ENCODE measurements at regions not wholly inside any gene's neighbourhood (a gene's known extent, or its start where the extent isn't known, plus 50 kb on each side); places are given as distances from the start of the nearest gene placed in this dataset.

DNA sequence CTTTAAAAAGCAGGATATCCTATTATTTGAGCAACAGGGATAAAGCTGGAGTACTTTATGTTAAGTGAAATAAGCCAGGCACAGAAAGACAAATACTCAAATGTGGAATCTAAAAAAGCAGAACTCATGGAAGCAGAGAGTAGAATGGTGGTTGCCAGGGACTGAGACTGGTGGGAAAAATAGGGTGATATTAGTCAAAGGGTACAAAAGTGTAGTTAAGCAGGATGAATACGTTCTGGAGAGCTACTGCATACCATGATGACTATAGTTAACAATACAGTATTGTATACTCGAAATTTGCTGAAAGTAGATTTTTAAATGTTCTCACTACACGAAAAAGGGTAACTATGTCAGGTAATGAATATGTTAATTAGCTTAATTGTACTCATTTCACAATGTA is 125.5 kb upstream of the VSTM2A start:
- intact Hi-C loops (cut with DNase I): no loop called here
- Histone ChIP-seq H3K27ac (no peak overlapping the region), H3K4me1 (replicated peaks in 1 of 2) (no peaks in the 10 kb centered on the region), H3K36me3 (replicated peaks in 1 of 2) (no peaks in the 10 kb centered on the region), H3K4me3 (no peak overlapping the region), H3K27me3 (no peaks in the 10 kb centered on the region), H3K9me3 (replicated peaks in 1 of 3) (no peaks in the 10 kb centered on the region)
- no peak for DNase-seq
- WGBS, 4 donors: 44 to 62% (median 54%) methylated on average over 3 of the region's 3 CpGs
- TF ChIP-seq, protein P1, sequence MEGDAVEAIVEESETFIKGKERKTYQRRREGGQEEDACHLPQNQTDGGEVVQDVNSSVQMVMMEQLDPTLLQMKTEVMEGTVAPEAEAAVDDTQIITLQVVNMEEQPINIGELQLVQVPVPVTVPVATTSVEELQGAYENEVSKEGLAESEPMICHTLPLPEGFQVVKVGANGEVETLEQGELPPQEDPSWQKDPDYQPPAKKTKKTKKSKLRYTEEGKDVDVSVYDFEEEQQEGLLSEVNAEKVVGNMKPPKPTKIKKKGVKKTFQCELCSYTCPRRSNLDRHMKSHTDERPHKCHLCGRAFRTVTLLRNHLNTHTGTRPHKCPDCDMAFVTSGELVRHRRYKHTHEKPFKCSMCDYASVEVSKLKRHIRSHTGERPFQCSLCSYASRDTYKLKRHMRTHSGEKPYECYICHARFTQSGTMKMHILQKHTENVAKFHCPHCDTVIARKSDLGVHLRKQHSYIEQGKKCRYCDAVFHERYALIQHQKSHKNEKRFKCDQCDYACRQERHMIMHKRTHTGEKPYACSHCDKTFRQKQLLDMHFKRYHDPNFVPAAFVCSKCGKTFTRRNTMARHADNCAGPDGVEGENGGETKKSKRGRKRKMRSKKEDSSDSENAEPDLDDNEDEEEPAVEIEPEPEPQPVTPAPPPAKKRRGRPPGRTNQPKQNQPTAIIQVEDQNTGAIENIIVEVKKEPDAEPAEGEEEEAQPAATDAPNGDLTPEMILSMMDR (IDR thresholded peaks at IDR 0.05): no peak
- no peak for TF ChIP-seq POLR2A (IDR thresholded peaks at IDR 0.05)

DNA sequence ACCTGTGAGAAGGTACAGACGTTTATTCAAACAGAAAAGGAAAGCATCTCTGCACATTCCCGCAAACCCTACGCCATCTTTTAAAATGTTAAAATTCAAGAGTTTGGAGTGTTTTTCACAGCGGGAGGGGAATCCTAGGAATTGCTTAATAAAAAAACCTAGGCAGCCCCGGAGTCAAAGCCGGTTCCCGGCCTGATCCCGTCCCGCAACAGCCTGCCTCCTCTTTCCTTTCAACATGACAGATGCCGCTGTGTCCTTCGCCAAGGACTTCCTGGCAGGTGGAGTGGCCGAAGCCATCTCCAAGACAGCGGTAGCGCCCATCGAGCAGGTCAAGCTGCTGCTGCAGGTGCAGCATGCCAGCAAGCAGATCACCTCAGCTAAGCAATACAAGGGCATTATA is 123.0 kb upstream of the VSTM2A start:
- H3K4me3 ChIP-seq: no peak overlapping the region
- no peak overlapping the region for H3K27ac ChIP-seq
- no peaks in the 10 kb centered on the region for H3K9me3 ChIP-seq (replicated peaks in 1 of 3)
- no peaks in the 10 kb centered on the region for H3K36me3 ChIP-seq (replicated peaks in 1 of 2)
- no peak for TF ChIP-seq POLR2A (IDR thresholded peaks at IDR 0.05)
- TF ChIP-seq, protein P1 (IDR thresholded peaks at IDR 0.05): no peak
- intact Hi-C loops (cut with DNase I): no loop called here
- DNase-seq: no peak
- H3K4me1 ChIP-seq (replicated peaks in 1 of 2): no peaks in the 10 kb centered on the region
- WGBS, 4 donors: 79 to 88% (median 84%) methylated on average over 15 of the region's 15 CpGs
- no peaks in the 10 kb centered on the region for H3K27me3 ChIP-seq

DNA sequence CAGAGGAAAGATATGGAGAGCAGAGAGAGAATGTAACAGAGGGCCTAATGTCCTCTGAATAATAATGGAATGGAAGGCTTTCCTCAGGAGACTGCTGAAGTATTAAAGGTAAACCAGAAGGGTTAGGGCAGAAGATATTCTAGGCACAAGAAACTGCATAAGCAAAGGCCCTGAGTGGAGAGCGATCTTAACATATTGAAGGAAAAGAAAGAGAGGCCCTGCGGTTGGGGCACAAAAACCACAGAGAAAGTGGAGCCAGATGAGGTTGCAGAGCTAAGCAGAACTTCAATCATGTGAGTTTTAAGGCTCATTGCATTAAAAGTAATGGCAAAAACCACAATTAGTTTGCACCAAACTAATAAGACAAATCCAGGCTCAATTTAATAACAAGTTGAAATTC is 115.8 kb upstream of the VSTM2A start:
- Histone ChIP-seq H3K4me1 (replicated peaks in 1 of 2) (no peaks in the 10 kb centered on the region), H3K36me3 (replicated peaks in 1 of 2) (no peaks in the 10 kb centered on the region), H3K9me3 (replicated peaks in 1 of 3) (no peaks in the 10 kb centered on the region), H3K4me3 (no peak overlapping the region), H3K27me3 (no peaks in the 10 kb centered on the region), H3K27ac (no peak overlapping the region)
- WGBS, 4 donors: 68 to 85% (median 76%) methylated on average over 2 of the region's 2 CpGs
- intact Hi-C loops (cut with DNase I): no loop called here
- no peak for DNase-seq
- TF ChIP-seq, protein P1 (IDR thresholded peaks at IDR 0.05): no peak
- TF ChIP-seq POLR2A (IDR thresholded peaks at IDR 0.05): no peak

DNA sequence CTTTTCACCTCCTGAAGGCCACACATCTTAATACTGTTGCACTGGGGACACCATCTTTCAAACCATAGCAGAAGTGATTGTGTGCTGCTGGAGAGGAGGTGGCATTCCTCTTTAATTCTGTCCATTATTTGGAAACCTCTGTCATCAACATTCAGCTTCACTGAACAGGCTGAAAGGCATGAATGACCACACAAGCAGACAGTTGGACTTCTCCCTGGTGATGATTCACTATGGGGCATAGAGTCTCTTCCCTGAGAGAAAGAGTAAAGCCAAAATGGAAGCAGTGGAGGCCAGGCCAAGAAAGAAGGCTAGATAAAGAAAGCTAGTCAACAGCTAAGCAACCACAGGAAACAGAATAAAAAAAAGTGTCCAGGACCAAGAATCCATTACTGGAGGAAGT is 113.1 kb upstream of the VSTM2A start:
- intact Hi-C loops (cut with DNase I): no loop called here
- Histone ChIP-seq H3K27me3 (no peaks in the 10 kb centered on the region), H3K36me3 (replicated peaks in 1 of 2) (no peaks in the 10 kb centered on the region), H3K4me1 (replicated peaks in 1 of 2) (no peaks in the 10 kb centered on the region), H3K9me3 (replicated peaks in 1 of 3) (no peaks in the 10 kb centered on the region), H3K4me3 (no peak overlapping the region), H3K27ac (no peak overlapping the region)
- no peak for DNase-seq
- TF ChIP-seq, protein P1 (IDR thresholded peaks at IDR 0.05): no peak
- no peak for TF ChIP-seq POLR2A (IDR thresholded peaks at IDR 0.05)

All from adrenal gland (tissue), 9 donors.